ENCODE measurements at regions not wholly inside any gene's neighbourhood (a gene's known extent, or its start where the extent isn't known, plus 50 kb on each side); places are given as distances from the start of the nearest gene placed in this dataset.
"Not testable (repeated sequence)": the region's sequence is repeated elsewhere in the genome, so short reads cannot be mapped to it uniquely, and the experiment has no call there.

DNA sequence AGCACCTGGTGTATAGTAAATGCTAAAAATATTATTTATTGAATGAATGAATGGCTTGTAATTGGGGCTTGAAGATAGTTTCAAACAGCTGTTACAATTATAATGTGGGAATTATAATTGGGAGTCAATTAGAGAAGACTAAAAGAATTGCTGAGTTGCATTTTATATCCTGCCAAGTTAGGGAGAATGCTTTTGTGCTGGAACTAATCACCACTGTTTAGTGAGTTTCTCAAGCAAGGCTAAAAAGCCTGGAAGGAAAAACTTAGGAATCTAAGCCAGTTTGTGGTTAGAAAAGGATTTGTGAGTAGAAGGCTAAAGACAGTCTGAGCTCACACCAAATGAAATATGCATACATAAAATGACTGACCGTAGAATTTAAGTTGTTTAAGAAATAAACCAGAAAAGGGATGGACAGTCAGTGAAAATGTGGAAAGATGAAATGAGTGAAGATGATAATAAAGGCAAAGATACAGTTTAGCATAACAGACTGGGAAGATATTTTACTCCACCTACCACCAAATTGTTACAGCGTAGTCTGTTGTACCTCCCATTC, 647.7 kb upstream of the FSHR start:
- no peak for DNase-seq

DNA sequence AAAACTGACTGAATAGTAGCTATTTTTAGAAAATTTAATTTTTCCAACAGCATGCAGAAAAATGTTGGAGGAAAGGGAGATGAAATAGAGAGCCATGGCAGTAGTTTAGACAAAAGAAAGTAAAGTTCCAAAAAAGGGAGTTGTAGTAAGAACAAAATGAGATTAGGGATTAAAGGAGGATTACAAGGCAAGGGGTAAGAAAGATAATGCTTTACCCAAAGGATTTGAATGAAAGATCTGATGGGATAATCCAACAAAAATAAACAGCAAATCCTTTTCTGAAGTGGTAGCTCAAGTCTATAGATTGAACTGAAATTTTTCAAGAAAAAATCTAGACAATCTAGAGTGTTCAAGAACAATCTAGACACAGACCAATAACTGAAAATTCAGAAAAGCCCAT, 644.3 kb upstream of the FSHR start:
- DNase-seq: no peak

DNA sequence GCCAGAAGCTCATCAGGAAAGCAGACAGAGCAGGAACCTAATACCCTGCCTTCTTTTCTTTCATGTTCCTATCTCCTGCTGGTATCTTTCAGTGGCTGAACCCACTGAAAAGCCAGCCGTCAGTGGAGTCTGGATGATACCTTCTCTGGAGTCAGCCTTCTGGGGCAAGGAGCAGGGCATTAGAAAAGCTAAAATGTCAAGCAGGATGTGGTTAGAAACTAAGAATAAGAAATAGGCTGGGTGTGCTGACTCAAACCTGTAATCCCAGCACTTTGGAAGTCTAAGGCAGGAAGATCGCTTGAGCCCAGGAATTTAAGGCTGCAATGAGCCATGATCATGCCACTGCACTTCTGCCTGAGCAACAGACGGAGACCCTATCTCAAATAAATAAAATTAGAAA, 642.0 kb upstream of the FSHR start:
- DNase-seq: no peak

DNA sequence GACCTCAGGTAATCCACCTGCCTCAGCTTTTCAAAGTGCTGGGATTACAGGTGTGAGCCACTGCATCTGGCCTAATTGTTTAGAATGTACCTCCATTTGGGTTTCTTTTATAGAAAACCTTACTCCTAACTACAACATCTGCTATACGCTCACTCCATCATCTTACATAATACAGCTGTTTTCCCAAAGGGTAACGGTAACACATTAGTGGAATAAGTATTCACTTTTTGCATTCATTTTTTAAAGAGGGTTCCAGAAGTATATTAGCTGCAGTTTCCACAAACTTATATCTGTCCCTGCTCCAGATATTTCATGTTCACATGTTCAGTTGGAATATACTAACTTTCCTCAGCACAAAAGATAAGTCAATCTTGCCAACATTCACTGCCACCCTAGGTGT, 640.1 kb upstream of the FSHR start:
- no peak for DNase-seq

DNA sequence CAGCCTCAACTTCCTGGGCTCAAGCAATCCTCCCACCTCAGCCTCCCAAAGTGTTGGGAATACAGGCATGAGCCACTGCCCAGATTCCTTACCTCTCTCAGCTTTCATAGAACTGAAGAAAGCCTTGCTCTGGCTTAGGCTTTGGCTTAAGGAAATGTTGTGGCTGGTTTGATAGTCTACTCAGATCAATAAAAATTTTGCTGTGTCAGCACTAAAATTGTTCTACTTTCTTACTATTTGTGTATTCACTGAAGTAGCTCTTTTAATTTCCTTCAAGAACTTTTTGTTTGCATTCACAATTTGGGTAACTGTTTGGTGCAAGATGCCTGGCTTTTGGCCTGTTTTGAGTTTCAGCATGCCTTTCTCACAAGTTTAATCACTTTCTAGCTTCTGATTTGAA, 634.0 kb upstream of the FSHR start:
- no peak for DNase-seq

DNA sequence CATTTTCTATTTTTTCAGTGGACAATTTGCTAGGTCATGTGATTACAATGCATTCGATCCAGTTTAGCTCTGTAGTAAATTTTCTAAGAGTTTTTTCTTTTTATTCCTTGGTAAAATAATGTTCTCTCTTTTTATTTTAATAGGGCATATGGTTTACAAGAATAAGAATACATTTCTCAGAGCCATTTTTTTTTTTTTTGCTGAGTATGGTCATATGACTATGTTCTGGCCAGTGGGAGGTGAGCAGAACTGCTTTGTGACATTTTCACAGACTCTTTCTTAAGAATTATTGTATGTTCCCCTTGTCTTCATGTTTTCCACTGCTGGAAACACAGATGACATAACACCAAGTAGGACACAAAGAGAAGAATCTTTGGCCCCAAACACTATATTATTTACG, 626.6 kb upstream of the FSHR start:
- DNase-seq: no peak

DNA sequence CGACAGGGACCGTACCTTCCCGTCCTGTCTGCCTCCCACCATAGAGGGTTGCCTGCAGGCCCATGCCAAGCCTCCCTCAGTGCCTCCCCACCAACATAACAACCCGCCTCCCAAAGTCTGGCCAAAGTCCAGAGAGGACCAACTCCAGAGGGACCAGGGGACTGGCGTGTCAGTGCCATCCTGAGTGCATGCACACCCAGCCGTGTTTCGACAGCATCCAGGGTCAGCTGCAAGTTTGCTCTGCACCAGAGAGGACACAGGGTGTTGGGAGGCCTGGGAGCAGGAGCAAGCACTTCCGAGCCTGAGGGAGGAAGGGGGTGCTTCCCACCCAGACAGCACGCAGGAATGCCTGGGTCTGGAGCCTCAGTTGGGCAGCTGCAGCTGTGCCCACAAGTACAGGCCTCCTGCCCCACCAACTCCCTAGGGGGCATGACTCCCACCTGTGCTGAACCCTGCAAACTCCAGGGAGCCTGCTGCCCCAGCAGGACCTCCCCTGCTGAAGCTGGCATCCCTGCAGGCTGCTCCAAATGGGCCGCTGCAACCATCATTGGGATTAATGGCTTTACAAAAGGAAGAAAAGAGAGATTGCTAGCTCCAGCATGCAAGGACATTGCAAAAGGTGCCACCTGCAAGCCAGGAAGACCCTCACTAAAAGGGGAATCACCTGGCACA, 618.1 kb upstream of the FSHR start:
- DNase-seq: no peak

DNA sequence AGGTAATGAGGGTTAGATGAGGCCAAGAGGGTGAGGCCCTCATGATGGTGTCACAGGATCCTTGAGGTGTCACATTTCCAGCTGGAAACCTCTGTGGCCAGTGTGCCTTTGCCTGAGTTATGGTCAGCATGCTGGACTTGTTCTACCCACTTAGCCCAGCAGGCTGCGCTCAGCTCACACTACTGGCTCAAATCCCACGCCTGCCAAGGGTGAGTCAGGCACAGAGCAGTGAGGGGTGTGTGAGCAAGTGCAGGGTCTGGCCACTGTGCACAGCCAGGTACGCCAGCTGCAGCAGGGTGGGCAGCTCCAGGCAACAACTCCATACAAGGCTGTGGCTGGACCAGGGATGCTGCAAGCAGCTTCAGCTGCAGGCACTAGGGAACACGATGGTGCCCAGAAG, 616.6 kb upstream of the FSHR start:
- no peak for DNase-seq

DNA sequence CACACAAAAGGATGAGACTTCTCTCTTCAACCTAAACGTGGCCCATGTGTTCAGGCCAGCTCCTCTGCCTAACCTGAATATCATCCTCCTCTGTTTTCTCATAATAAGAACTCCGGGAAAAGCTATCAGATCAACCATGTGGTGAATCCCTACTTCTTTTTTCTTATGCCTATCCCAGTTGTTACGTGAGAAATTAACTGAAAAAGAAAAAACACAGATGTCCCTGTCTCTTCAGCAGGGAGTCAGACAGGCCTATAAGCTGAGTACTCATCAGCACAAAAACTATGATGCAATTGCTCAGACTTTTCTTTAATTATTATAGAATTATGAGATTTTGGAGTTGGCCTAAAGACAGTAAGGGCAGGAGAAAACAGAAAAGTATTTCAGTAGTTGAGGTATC, 613.0 kb upstream of the FSHR start:
- no peak for DNase-seq

DNA sequence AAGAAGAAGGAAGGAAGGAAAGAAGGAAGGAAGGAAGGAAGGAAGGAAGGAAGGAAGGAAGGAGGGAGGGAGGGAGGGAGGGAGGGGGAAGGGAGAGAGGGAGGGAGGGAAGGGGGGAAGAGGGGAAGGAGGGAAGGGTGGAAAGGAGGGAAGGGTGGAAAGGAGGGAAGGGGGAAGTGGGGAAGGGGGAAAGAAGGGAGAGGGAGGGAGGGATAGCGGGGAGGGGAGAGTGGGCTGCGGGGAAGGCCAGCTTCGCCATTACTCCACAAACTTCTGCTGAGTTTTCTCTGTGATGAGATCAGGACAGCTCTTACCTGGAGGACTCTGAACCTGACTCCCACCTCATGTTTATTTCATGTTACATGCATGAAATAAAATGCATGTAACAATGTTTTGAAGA, 601.5 kb upstream of the FSHR start:
- no peak for DNase-seq

DNA sequence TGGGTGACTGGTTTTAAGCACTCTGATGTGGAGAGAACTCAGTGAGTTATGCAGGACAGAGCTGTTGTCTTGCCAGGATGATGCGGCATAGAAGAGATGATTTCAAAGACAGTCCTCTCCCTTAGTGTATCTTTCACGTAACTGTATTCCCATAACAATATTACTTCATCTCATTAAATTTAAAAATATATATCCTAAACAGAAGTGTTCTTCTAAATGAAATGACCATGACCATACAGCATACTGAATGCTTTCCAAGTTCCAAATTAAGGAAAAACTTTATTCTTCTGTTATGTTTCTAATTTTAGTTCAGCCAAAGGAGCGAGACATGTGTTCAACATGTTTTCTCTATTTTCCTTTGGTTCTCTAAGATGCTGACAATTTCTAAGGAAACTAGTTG, 600.1 kb upstream of the FSHR start:
- no peak for DNase-seq

DNA sequence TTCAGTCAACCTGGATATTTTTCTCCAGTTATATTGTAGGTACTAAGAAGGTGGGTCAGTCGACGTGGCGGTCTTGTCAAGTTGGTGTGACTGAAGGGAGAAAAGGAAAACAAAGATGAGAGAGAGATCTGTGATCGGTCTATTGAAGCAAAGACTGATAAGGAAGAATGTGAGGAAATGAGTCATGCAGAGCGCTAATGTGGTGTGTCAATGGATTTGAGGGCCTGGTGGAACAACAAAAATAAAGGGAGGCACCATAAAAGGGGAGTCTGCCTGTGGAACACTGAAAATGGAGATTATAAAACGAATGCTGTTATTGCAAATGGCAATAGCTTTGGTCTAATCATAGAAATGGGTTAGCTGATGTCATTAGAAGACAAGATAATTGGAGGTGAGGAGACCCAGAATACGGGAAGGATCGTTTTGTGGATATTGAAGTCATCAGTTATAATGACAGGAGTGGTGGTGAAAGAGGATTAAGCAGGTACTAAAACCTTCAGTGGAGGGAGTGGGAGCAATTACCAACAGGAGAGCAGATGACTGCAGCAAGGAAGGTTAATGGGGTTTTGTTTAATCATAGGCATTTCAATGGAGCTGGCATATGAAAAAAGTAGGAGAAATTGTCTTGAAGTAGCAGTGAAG, 599.1 kb upstream of the FSHR start:
- no peak for DNase-seq

DNA sequence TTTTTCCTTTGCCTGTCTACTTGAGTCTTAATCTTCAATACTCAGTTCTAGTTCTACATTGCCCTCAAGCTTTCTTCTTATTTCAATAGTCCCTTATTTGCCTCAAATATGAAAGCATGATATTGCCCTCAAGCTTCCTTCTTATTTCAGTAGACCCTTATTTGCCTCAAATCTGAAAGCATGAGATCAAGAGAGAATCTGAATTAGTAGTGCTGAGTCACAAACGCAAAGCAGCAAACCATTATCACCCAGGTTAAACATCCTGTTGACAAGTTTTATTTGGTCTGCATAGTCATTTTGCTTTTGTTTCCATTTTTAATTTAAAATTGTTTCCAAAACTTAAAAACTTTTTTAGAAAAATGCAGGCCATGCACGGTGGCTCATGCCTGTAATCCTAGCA, 583.3 kb upstream of the FSHR start:
- no peak for DNase-seq

DNA sequence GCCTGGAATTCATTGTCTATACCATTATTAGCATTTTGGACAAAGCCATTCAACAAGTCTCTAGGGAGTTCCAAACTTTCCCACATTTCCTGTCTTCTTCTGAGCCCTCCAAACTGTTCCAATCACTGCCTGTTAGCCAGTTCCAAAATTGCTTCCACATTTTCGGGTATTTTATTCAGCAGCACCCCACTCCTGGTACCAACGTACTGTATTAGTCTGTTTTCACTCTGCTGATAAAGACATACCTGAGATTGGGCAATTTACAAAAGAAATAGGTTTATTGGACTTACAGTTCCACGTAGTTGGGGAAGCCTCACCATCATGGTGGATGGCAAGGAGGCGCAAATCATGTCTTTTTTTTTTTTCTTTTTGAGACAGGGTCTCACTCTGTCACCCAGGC, 578.6 kb upstream of the FSHR start:
- not testable (repeated sequence) for DNase-seq

DNA sequence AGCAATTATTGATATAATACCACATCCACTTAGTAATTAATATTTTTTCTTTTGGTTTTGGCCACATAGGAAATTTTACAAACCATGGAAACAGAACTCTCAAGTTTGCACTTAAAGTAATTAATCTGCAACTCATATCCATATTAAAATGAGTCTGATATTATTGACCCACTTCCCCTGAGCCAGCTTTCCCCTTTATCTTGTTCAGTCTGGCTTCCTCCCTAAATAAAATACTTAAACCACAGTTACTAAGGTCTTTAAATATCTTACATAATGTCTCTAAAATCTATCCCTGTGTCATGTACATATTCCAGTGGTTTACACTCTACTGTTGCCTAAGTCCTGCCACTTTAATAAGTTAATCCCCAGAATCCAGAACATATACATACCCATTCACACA, 564.9 kb upstream of the FSHR start:
- DNase-seq: no peak

DNA sequence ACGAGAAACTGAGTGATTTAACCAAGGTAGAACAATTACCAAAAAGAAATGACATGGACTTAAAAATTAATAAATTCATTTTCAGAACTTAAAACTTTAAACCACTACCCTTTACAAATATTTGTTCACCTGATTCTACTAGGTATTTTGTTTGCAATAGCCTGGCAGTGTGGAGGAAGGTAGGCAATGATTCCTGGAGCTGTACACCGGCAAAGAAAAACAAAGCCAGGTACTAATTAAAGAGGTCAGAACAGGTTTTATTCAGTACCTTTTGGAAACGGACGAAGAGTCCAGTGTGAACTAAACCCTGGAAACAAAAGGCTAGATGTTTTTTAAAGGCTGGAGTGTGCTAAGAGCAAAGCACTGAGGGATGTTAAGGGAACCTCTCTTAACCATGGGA, 561.3 kb upstream of the FSHR start:
- no peak for DNase-seq

DNA sequence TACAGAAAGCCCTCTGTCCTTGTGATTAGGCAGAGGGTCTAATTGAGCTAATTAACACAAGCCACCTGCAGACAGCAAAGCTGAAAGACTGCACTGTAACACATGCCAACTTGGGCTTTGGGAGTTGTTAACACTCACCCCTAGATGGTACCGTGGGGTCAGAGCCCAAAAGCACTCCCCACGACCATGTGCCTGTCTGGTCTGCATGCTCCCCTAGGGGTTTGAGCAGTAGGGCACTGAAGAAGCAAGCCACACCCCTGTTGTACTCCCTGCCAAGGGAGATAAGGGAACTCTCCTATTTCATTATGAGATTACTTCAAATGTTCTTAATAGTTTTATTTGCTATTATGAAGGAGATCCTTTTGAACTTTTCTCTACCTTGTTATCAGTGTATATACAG, 560.1 kb upstream of the FSHR start:
- DNase-seq: no peak

DNA sequence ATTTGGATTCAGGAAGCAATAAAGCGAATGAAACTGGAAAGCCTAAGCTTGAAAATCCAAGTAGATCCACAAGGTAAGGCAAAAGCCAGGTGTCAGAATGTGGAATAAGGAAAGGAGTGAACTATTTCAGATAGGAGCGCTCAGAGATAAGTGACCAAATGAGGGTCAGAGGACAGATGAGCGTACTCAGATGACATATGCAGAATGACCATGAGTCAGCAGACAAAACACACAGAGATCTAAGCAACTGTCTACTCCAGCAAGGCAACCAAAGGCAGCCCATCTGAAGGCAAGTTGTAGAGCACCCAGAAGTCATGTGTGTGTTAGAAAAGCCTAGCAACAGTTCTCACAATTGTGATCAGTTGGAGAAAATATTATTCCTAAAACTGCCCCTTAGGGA, 548.4 kb upstream of the FSHR start:
- no peak for DNase-seq

DNA sequence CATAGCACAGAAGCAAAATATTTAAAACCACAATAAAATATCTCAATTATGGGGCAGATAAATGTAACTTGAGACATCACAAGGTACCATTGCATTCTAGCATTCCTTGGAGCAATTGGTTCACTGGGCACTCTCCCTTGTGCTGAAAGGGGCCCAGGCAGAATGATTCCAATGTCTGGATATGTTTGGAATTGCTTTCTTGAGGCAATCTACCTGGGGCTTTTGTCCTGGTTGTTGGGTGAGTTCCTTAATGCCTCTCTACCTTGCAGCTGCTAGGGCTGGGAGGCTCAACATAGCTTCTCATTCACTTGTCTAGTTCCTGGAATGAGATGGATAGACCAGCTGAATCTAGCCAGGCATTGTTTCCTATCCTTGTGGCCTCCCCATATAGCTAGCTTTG, 539.6 kb upstream of the FSHR start:
- no peak for DNase-seq

DNA sequence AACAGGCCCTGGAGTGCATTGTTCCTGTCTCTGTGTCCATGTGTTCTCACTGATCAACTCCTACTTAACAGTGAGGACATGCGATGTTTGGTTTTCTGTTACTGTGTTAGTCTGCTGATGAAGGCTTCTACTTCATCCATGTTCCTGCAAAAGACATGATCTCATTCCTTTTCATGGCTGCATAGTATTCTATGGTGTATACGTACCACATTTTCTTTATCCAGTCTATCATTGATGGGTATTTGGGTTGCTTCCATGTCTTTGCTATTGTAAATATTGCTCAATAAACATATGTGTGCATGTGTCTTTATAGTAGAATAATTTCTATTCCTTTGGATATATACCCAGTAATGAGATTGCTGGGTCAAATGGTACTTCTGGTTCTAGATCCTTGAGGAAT, 537.7 kb upstream of the FSHR start:
- DNase-seq: not testable (repeated sequence)

DNA sequence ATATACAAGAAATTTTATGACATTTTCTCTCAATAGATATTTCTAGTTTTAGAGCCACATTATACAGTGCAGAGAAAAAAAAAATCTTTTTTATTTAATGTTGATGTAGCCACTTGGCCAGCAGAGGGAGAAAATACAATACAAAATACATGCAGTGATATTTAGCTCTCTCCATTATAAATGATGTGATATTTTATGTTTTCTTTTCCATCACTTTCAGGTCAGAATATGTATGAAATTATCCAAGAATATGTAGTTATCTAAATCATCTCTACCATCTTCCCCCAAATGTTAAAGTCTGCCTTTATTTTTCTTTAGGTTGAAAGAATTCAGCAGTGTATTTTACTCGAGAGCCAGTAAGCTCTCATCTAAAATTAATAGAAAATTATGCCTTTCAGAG, 533.6 kb upstream of the FSHR start:
- no peak for DNase-seq

DNA sequence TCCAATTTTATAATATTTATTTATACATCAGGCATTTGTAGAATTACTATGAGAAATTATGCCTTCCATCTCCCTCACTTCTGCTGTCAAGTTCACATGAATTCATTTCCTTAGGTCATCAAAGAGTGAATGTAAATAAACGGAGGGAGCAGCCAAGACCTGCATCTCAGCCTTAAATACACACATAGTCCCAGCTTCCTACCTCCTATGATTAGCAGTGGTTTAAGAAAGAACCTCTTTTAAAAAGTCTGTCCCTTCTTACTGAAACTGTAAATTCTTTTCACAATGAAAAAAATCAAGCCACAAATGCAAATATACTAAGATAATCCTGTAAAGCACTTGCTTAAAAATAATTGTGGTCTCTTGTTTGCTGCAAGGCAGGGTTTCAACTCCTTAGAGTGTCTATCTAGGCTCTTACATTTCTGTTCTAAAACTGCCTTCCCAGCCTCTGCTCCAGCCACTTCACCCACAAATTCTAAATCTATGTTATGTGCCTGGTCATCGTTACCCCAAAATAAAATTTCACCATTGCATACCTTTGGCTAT, 532.7 kb upstream of the FSHR start:
- DNase-seq: no peak

DNA sequence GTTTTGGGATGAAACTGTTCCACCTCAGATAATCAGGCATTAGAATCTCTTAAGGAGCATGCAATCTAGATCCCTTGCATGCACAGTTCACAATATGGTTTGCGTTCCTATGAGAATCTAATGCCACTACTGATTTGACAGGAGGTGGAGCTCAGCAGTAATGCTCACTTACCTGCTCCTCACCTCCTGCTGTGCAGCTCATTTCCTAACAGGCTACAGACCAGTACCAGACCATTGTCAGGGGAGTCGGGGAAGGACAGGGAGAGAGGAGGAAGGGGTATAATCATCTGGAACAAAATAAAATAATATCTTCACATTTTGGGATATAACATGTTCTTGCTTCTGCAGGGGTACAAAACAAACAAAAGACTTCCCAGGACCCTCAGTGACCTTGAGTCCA, 532.0 kb upstream of the FSHR start:
- no peak for DNase-seq

DNA sequence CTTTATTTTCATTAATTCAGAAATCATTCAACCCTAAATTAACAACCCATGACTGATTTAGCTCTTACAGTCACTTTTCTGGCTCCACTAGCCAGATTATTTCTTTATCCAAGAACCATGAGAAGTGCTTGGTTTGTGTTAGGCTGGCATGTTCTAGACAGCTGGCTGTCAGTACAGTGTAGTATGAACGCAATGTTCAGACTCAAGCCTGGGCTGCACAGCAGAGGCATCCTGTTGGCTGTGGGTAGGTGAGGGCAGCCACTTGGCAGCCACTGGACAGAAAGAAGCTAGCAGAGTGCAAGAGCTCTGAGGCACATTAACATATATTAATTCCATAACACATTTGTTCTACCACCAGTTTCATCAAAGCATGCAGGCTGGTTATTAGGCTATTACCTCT, 522.9 kb upstream of the FSHR start:
- no peak for DNase-seq

DNA sequence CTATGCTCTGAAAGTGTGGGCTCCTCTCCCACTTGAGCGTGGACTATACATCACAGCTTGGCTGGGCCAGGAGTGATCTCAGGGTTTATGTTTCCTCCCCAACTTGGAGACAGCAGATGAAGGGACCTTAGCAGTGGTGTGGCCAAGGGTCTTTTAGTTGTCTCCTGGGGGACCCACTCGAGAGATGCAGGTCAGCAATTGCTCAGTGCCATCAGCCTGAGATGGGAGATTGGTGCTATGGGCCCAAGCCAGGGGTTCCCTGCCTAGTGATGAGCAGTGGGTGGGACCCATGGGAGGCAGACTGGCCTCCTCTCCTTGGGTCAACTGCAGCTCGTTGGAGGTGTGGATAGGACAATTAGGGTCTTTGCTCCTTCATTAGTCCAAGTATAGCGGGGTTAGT, 510.5 kb upstream of the FSHR start:
- DNase-seq: no peak

All from dermis blood vessel endothelial cell (primary cell).